GM23338 (cell line): ENCODE measurements at regions not wholly inside any gene's neighbourhood (a gene's known extent, or its start where the extent isn't known, plus 50 kb on each side); places are given as distances from the start of the nearest gene placed in this dataset.

Experiments used
- ATAC-seq: fragments of 200-7000 bp; cut with Tn5 transposase; 3 replicates; pipeline ENCODE4 v1.9.1; 2020
- DNase-seq: peaks from one replicate; pipeline ENCODE4 v3.0.0-alpha.2; 2015; ENCODE audit warnings: low spot score
- H2AFZ ChIP-seq: fragments of 200-600 bp; sonication (generic); 2 replicates; pipeline ENCODE4 v1.8.0; 2016; ENCODE audit warnings: antibody characterized with exemption, mild to moderate bottlenecking, moderate library complexity
- H3F3A ChIP-seq: fragments of 200-600 bp; sonication (generic); replicated peaks from 2 replicates; pipeline ENCODE4 v1.8.0; 2017; ENCODE audit warnings: antibody characterized with exemption, mixed run types, low read depth
- H3K27ac ChIP-seq: fragments of 200-600 bp; sonication (generic); 2 replicates; pipeline ENCODE4 v1.6.1; 2016; ENCODE audit warnings: low read depth
- H3K27me3 ChIP-seq: fragments of 200-600 bp; sonication (generic); 2 replicates; pipeline ENCODE4 v1.8.0; 2016; ENCODE audit warnings: mild to moderate bottlenecking, mixed run types, moderate library complexity; ENCODE audit not compliant: insufficient read depth
- H3K36me3 ChIP-seq: fragments of 200-600 bp; sonication (generic); 2 replicates; pipeline ENCODE4 v1.8.0; 2016; ENCODE audit warnings: mild to moderate bottlenecking; ENCODE audit not compliant: insufficient read depth
- H3K4me1 ChIP-seq: fragments of 200-600 bp; sonication (generic); 2 replicates; pipeline ENCODE4 v1.8.0; 2016; ENCODE audit warnings: mild to moderate bottlenecking, moderate library complexity; ENCODE audit not compliant: insufficient read depth
- H3K4me2 ChIP-seq: fragments of 200-600 bp; sonication (generic); 2 replicates; pipeline ENCODE4 v1.7.1; 2017; ENCODE audit warnings: mixed run types
- H3K4me3 ChIP-seq: fragments of 200-600 bp; sonication (generic); 2 replicates; pipeline ENCODE4 v1.6.1; 2016; ENCODE audit warnings: mixed run types
- H3K79me2 ChIP-seq: fragments of 200-600 bp; sonication (generic); replicated peaks from 2 replicates; pipeline ENCODE4 v1.8.0; 2017; ENCODE audit warnings: mild to moderate bottlenecking; ENCODE audit not compliant: insufficient read depth
- H3K9me2 ChIP-seq: fragments of 200-600 bp; sonication (generic); 2 replicates; pipeline ENCODE4 v1.8.0; 2017; ENCODE audit not compliant: insufficient read depth
- H4K20me1 ChIP-seq: fragments of 200-600 bp; sonication (generic); replicated peaks from 2 replicates; pipeline ENCODE4 v1.8.0; 2017; ENCODE audit warnings: mild to moderate bottlenecking; ENCODE audit not compliant: insufficient read depth
- H3K27ac Mint-ChIP-seq: 2 replicates; pipeline ENCODE4 v1.8.0; 2020; ENCODE audit warnings: inconsistent platforms, mild to moderate bottlenecking, moderate library complexity, mixed read lengths
- H3K27me3 Mint-ChIP-seq: 3 replicates; pipeline ENCODE4 v1.8.0; 2022; ENCODE audit warnings: low read depth, mild to moderate bottlenecking, moderate library complexity, mixed read lengths, inconsistent platforms; ENCODE audit not compliant: insufficient read depth, poor library complexity
- H3K36me3 Mint-ChIP-seq: 3 replicates; pipeline ENCODE4 v1.8.0; 2021; ENCODE audit warnings: low read depth, mild to moderate bottlenecking, inconsistent platforms, moderate library complexity, mixed read lengths
- H3K4me1 Mint-ChIP-seq: 3 replicates; pipeline ENCODE4 v1.8.0; 2020; ENCODE audit warnings: mild to moderate bottlenecking, inconsistent platforms, mixed read lengths
- H3K4me3 Mint-ChIP-seq: 3 replicates; pipeline ENCODE4 v1.8.0; 2021; ENCODE audit warnings: moderate library complexity, mild to moderate bottlenecking, inconsistent platforms, mixed read lengths
- H3K9me3 Mint-ChIP-seq: 3 replicates; pipeline ENCODE4 v1.8.0; 2020; ENCODE audit warnings: moderate library complexity, mild to moderate bottlenecking, inconsistent platforms, mixed read lengths
- CREB1 ChIP-seq: fragments of 250-450 bp; sonication (Bioruptor Pico); IDR thresholded peaks from 2 replicates; pipeline ENCODE4 v1.5.0; 2020; ENCODE audit warnings: low read depth, mild to moderate bottlenecking, moderate library complexity
- JUNB ChIP-seq: IDR thresholded peaks from one replicate; pipeline ENCODE4 v1.6.1; 2016; ENCODE audit warnings: antibody characterized with exemption; ENCODE audit not compliant: unreplicated experiment
- NANOG ChIP-seq: IDR thresholded peaks from 2 replicates; pipeline ENCODE4 v1.6.1; 2016; ENCODE audit warnings: antibody characterized with exemption, borderline replicate concordance
- POLR2AphosphoS5 ChIP-seq: IDR thresholded peaks from 2 replicates; pipeline ENCODE4 v1.6.1; 2016; ENCODE audit warnings: antibody characterized with exemption, low read depth
- STAT1 ChIP-seq: IDR thresholded peaks from one replicate; pipeline ENCODE4 v1.6.1; 2016; ENCODE audit warnings: antibody characterized with exemption; ENCODE audit not compliant: unreplicated experiment
- ZNF114 ChIP-seq: fragments of 250-450 bp; sonication (Bioruptor Pico); IDR thresholded peaks from 2 replicates; pipeline ENCODE4 v1.5.0; 2020; ENCODE audit warnings: mild to moderate bottlenecking, moderate library complexity
- ZNF331 ChIP-seq: fragments of 250-450 bp; sonication (Bioruptor Pico); IDR thresholded peaks from 2 replicates; pipeline ENCODE4 v1.5.0; 2020; ENCODE audit warnings: low read depth, mild to moderate bottlenecking, moderate library complexity
- TF ChIP-seq, protein P1 (sequence below): IDR thresholded peaks from one replicate; pipeline ENCODE4 v1.6.1; 2018; ENCODE audit warnings: antibody characterized with exemption; ENCODE audit not compliant: unreplicated experiment
- TF ChIP-seq, protein P2 (sequence below): IDR thresholded peaks from 2 replicates; pipeline ENCODE4 v1.6.1; 2016; ENCODE audit warnings: antibody characterized with exemption
- TF ChIP-seq, protein P3 (sequence below), 2 experiments: fragments of 200-600 bp in 1 of 2; sonication (generic) in 1 of 2; conservative IDR thresholded peaks; 2 replicates each; pipeline versions ENCODE4 v1.5.1 to v1.6.1; 2016 to 2017; ENCODE audit warnings: antibody characterized with exemption in 2 of 2, low read depth in 2 of 2, mild to moderate bottlenecking in 2 of 2, moderate library complexity in 1 of 2

DNA sequence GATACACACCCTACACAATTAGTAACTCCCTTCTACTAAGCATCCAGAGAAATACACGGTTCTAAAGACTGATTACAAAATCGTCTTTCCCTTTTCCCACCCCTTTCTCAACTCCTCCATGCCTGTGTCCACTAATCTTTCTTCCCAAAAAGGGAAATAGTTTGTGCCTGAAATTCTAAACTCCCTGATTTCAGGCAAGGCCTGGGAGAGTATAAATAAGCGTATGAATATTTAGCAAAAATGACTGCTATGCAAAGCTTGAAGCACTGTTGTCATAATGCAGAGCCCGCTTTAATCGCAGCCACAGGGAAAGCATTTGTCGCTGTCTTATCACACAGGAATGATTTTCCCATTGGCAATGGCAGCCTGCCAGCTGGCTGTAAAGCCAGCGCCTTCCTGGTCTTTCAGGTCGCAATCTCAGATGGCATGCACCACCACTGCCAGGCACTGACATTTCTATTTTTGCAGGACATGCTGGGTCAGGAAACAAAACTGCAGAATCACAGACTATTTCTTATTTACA, 142.9 kb upstream of the PCGF5 start (continued):
- TF ChIP-seq, protein P1, sequence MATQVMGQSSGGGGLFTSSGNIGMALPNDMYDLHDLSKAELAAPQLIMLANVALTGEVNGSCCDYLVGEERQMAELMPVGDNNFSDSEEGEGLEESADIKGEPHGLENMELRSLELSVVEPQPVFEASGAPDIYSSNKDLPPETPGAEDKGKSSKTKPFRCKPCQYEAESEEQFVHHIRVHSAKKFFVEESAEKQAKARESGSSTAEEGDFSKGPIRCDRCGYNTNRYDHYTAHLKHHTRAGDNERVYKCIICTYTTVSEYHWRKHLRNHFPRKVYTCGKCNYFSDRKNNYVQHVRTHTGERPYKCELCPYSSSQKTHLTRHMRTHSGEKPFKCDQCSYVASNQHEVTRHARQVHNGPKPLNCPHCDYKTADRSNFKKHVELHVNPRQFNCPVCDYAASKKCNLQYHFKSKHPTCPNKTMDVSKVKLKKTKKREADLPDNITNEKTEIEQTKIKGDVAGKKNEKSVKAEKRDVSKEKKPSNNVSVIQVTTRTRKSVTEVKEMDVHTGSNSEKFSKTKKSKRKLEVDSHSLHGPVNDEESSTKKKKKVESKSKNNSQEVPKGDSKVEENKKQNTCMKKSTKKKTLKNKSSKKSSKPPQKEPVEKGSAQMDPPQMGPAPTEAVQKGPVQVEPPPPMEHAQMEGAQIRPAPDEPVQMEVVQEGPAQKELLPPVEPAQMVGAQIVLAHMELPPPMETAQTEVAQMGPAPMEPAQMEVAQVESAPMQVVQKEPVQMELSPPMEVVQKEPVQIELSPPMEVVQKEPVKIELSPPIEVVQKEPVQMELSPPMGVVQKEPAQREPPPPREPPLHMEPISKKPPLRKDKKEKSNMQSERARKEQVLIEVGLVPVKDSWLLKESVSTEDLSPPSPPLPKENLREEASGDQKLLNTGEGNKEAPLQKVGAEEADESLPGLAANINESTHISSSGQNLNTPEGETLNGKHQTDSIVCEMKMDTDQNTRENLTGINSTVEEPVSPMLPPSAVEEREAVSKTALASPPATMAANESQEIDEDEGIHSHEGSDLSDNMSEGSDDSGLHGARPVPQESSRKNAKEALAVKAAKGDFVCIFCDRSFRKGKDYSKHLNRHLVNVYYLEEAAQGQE: no peak
- TF ChIP-seq, protein P2, sequence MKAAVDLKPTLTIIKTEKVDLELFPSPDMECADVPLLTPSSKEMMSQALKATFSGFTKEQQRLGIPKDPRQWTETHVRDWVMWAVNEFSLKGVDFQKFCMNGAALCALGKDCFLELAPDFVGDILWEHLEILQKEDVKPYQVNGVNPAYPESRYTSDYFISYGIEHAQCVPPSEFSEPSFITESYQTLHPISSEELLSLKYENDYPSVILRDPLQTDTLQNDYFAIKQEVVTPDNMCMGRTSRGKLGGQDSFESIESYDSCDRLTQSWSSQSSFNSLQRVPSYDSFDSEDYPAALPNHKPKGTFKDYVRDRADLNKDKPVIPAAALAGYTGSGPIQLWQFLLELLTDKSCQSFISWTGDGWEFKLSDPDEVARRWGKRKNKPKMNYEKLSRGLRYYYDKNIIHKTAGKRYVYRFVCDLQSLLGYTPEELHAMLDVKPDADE: no peak
- no peak for TF ChIP-seq NANOG
- no peak for TF ChIP-seq JUNB
- TF ChIP-seq ZNF331 (CRISPR knock-in tag): no peak
- TF ChIP-seq ZNF114 (CRISPR knock-in tag): no peak
- TF ChIP-seq STAT1: no peak
- TF ChIP-seq, protein P3, sequence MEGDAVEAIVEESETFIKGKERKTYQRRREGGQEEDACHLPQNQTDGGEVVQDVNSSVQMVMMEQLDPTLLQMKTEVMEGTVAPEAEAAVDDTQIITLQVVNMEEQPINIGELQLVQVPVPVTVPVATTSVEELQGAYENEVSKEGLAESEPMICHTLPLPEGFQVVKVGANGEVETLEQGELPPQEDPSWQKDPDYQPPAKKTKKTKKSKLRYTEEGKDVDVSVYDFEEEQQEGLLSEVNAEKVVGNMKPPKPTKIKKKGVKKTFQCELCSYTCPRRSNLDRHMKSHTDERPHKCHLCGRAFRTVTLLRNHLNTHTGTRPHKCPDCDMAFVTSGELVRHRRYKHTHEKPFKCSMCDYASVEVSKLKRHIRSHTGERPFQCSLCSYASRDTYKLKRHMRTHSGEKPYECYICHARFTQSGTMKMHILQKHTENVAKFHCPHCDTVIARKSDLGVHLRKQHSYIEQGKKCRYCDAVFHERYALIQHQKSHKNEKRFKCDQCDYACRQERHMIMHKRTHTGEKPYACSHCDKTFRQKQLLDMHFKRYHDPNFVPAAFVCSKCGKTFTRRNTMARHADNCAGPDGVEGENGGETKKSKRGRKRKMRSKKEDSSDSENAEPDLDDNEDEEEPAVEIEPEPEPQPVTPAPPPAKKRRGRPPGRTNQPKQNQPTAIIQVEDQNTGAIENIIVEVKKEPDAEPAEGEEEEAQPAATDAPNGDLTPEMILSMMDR (conservative IDR thresholded peaks at IDR 0.05; ENCODE audit: low read depth in 2 of 2): no peak
- TF ChIP-seq POLR2AphosphoS5: no peak
- TF ChIP-seq CREB1 (CRISPR knock-in tag): no peak

DNA sequence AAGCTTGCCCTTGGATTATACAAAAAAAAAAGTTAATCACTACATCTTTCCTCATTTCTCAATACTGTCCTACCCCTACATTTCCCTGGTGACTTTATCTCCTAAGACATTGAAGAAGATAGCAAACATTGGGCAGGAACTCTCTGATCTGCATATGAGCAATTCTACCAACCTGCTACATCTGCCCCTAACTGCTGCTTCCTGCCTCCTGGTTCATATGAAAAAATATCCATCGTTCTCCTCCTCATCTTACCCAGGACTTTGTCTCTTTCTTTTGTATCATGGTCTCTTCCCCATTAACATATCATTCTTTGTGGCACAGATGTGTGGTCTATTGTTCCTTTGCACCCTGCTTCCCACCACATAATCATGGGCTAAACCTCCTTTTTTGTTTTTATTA, 139.7 kb upstream of the PCGF5 start:
- Mint-ChIP-seq H3K4me1 (peaks cover 9% of the 10 kb centered on the region), H3K27me3 (no peaks in the 10 kb centered on the region), H3K36me3 (no peaks in the 10 kb centered on the region), H3K4me3 (no peak overlapping the region), H3K27ac (no peak overlapping the region), H3K9me3 (no peaks in the 10 kb centered on the region)
- Histone ChIP-seq H3K27ac (no peak overlapping the region), H3K79me2 (no peaks in the 10 kb centered on the region), H3K4me2 (no peak overlapping the region), H3K4me1 (peaks cover 10% of the 10 kb centered on the region; the same call in 1 of the 2 replicates), H3K9me2 (no peaks in the 10 kb centered on the region), H2AFZ (peak overlapping the region; percentile 39; the same call in 1 of the 2 replicates), H4K20me1 (no peaks in the 10 kb centered on the region), H3K36me3 (no peaks in the 10 kb centered on the region), H3K4me3 (no peak overlapping the region), H3K27me3 (no peaks in the 10 kb centered on the region), H3F3A (no peaks in the 10 kb centered on the region)
- TF ChIP-seq, protein P3 (conservative IDR thresholded peaks at IDR 0.05; ENCODE audit: low read depth in 2 of 2): no peak
- ATAC-seq (no peak), DNase-seq (no peak)
